Fibroblast of upper back skin (primary cell): ENCODE measurements at regions not wholly inside any gene's neighbourhood (a gene's known extent, or its start where the extent isn't known, plus 50 kb on each side); places are given as distances from the start of the nearest gene placed in this dataset.
"Not testable (repeated sequence)": the region's sequence is repeated elsewhere in the genome, so short reads cannot be mapped to it uniquely, and the experiment has no call there.

ENCODE experiments used
- DNase-seq: peaks from one replicate; pipeline ENCODE4 v3.0.0-alpha.2; 2013

- DNase-seq = no peak
These were observed 103.9 kb upstream of the PMEPA1 start for GRCh38 chr20:57813509-57814269.

DNA sequence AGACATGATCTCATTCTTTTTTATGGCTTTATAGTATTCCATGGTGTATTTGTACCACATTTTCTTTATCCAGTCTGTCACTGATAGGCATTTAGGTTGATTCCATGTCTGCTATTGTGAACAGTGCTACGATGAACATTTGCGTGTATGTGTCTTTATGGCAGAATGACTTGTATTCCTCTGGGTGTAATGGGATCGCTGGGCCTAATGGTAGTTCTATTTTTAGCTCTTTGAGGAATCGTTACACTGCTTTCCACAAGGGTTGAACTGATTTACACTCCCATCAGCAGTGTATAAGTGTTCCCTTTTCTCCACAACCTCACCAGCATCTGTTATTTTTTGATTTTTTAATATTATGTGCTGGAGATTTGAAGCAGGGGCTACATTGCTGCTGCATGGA is 102.8 kb upstream of the PMEPA1 start:
- DNase-seq = not testable (repeated sequence)

- DNase-seq = no peak
These were observed 101.7 kb upstream of the PMEPA1 start for GRCh38 chr20:57811374-57812020.

DNA sequence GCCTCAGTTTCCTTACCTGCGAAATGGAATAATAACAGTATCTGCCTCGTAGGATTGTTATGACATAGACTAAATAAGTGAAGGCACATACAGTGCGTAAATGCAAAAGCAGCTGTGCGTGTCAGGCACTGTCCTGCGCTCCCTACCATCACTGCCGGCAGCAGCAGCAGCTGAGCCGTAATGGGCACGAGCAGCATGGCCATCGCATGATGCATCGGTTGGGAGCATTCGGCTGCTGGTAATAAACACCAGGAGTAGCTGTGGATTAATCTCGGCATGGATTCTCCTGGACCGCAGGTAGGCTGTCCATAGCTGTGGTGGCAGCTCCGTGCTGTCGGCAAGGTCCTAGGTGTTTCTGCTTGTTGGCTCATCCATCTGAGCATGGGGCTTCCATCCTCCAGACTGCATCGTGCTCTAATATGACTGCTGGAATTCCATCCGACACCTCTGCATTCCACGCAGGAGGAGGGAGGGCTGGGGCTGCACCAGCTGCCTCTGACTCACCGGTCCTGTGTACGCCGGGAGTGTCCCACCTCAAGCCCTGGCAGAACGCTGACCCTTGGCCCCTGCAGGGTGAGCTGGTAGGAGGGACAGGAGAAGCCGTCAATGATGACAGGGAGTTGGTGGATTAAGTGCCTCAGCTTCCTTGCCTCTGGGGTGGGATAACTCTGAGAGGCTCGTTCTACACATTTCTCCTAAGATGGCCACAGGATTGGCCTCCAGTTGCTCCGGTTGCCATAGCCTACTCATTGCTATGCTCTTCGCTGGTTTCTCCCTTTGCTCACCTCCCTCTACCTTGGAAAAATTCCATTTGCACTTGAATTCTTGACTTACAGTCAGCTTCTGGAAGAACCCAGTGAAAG is 100.9 kb upstream of the PMEPA1 start:
- peak; percentile 11 for DNase-seq

DNA sequence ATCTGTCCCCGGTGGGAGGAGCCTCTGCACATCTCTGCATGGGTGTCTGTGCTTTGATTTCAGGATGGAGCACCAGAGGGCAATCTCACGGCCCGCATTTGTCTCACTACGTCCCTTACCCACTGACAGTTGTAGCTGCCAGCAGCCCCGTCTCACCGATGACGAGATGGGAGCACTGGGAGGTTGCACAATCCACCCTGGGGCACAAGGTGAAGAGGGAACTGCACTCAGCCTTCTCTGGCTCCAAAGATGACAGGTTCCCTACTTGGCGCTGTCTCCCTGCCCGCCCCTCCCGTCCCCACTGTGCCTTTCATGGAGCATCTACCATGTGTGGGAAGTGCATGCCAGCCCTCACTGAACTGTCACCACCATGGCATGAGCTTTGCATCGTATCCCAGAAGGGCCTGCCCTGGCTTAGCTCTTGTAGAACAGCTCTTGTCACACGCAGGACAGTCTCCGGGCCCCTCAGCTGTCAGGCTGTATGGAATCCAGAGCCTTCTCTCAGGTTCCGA is 99.9 kb upstream of the PMEPA1 start:
- DNase-seq = no peak

- no peak for DNase-seq
These were observed 99.3 kb upstream of the PMEPA1 start for GRCh38 chr20:57809149-57809548.

GRCh38 chr20:57808264-57809070 is 98.7 kb upstream of the PMEPA1 start:
- DNase-seq = no peak

GRCh38 chr20:57807401-57808263 is 97.8 kb upstream of the PMEPA1 start:
- DNase-seq = no peak

DNA sequence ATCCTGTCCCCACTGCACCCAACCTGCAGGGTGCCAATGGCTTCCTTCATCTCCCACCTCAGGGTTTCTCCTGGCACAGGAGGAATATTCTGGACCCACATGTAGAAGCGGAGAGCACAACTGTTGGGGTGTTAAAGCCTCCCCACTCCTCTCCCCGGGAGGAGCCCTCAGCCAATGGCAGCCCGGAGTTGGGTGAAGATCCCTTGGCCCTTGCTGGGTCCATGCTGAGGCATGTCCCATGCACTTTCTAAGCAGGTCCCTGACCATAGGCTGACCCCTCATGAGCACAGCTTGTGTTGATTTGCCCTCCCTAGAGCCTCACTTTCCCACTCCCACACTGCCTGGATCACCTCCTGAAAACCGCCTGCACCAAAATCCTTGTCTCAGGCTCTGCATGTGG is 97.2 kb upstream of the PMEPA1 start:
- DNase-seq = no peak

GRCh38 chr20:57806476-57806875 is 96.7 kb upstream of the PMEPA1 start:
- no peak for DNase-seq

DNA sequence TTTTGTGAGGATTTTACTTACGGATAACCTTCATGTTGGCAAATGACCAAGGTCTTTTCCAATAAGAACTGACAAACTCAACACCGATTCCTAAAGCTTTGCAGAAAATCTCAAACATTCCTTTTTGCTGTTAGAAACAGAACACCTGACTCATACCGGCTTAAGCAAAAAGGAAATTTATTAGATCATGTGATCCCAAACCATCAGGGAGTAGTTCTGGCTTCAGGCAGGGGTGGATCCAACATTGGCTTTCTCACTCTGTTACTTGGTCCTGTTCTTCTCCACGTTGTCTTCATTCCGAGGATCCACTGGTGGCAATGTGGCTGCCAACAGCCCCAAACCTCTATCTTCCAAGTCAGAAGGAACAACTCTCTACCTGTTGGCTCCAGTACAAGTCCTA is 95.9 kb upstream of the PMEPA1 start:
- no peak for DNase-seq

DNA sequence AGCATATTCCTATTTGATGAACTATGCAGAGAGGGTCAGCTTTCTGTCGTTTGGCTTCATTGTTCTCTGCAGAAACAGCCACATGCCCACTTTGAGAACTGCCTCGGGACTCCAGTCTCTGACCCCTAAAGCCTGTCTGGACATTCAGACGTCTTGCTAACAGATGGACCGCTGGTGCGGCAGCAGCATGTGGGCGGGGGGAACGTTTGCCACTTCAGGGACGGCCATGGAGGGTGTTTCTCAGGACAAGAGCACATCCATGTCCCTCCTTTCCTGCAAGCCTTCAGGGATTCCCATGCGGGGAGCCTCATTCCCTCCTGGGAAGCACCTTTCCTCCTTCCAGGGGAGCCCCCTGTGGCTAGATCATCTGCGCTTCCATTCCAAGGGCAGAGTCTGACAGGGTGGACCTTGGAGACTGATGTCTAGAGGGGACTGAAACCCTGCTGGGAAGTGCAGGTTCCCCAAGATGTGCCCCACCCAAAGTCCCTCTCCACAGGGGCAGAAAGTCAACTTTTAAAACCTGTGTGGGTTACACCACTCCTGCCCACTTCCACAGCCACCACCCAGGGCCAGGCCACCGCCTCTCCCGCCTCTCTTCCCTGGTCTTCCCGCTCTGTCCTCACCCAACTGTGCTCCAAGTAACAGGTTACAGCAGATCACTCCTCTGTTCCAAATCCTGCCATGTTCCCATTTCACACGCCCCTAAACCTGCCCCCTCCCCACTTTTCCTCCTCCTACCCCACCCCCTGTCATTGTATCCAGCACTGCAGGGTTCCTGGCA is 94.8 kb upstream of the PMEPA1 start:
- DNase-seq = no peak

DNA sequence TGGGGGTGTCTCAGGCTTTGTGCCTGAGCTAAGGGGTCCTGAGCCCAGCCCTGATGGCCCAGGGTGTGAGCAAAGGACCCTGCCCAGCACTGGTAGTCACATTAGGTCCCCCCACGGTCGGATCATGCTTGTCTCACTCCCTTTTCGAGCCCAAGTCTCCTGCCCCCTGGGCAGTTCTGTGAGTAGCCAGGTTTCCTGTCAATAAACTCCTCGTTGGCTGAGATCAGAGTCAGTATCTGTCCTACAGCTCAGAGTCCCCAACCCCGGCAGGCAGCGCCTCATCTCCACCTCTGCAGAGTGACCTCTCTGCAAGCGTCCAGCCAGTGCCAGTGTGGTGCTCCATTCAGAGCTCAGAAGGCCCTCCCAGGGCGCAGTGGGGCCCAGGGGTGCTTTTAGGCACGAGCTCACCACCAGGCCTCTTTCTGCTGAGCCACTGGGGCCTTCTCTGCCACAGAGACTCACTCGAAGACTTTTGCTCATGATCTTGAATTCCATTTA is 93.7 kb upstream of the PMEPA1 start:
- DNase-seq = no peak

GRCh38 chr20:57802765-57803507 is 93.1 kb upstream of the PMEPA1 start:
- DNase-seq = no peak

- no peak for DNase-seq
These were observed 91.8 kb upstream of the PMEPA1 start for GRCh38 chr20:57801581-57801980.

DNA sequence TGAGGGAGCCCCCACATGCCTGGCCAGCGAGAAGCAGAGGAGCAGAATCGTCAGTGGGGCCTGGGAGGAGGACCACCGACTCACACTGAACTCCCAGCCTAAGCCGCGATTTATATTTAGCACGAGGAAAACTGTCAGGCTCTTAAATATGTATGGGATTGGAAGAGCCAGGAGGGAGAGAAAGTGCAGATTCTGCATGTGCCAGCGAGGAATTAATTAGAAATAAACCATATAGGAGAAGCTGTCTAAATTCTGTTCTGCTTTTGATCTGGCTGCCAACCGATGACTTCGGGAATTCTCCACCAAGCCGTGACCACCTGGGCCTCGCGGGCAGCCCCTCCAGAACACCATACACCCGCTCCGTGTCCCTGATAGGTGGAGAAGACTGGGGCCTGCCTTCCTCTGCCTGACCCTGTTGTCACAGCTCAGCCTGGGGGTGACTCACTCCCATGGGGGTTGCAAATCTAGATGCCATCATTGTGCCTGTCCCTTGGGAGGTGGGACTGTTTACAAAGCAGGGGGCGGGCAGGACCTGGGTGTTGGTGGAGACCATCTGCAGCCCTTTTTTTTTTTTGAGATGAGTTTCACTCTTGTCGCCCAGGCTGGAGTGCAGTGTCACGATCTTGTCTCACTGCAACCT is 91.1 kb upstream of the PMEPA1 start:
- DNase-seq = no peak

DNA sequence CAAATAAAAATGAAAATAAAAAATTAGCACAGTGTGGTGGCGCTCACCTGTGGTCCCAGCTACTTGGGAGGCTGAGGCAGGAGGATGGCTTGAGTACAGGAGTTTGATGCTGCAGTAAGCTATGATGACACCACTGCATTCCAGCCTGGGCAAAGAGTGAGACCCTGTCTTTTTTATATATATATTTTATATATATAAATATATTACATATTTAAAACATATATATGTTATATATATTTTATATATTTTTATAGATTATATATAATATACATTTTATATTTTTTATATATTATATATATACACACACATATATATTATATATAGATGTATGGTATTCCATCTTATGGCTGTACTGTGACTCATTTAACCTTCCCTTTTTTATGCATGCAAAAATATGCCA is 87.6 kb upstream of the PMEPA1 start:
- no peak for DNase-seq

GRCh38 chr20:57795977-57796560 is 86.3 kb upstream of the PMEPA1 start:
- no peak for DNase-seq

DNA sequence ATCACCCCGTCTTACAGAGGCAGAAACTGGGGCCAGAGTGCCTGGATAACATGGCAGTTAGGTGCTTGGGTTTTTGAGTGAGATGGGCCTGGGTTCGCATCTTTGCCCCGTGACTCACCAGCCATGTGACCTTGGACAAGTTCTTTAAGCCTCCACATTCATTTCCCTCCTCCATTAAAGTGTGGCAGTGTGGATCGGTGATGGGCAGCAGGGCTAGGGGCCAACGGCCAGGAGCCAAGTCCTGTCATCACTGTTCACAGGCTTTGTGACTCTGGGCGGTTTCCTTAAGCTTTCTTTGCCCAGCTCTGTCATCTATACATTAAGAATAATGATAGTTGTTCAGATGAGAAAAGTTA is 85.5 kb upstream of the PMEPA1 start:
- peak; percentile 19 for DNase-seq
